AG04449 (cell line): ENCODE measurements at regions not wholly inside any gene's neighbourhood (a gene's known extent, or its start where the extent isn't known, plus 50 kb on each side); places are given as distances from the start of the nearest gene placed in this dataset.
A peak's percentile ranks its signal among the peaks of the same experiment; 100 is the strongest.

ENCODE experiments used
- CTCF ChIA-PET: fragments of 350-600 bp; formaldehyde crosslinking; extraction: SDS; loops from one replicate; lab custom pipeline; 2021; ENCODE audit warnings: antibody characterized with exemption; lab: Yijun Ruan, JAX
- POLR2A ChIA-PET: fragments of 400-600, 350-600 bp; formaldehyde crosslinking; extraction: SDS; loops from one replicate; lab custom pipeline; 2020; ENCODE audit warnings: antibody characterized with exemption, inconsistent platforms; lab: Yijun Ruan, JAX
- DNase-seq: peaks from one replicate; pipeline ENCODE4 v3.0.0-alpha.2; 2010; ENCODE audit warnings: low read depth, low spot score
- H3K4me3 ChIP-seq: 2 replicates; pipeline ENCODE4 v1.5.1; 2011; ENCODE audit warnings: low read depth, mild to moderate bottlenecking, control low read depth, low read length
- CTCF ChIP-seq: IDR thresholded peaks from one replicate; pipeline ENCODE4 v1.5.1; 2011; ENCODE audit warnings: mild to moderate bottlenecking, moderate library complexity, low read length, control low read depth, inconsistent platforms; ENCODE audit not compliant: insufficient read depth; ENCODE audit errors: missing control alignments

- TF ChIP-seq CTCF: no peak
- no peak for DNase-seq
- CTCF ChIA-PET: no interaction called here
- POLR2A ChIA-PET: no interaction called here
- H3K4me3 ChIP-seq: no peak overlapping the region
Observed at GRCh38 chr22:27455526-27455925, 346.0 kb downstream of the MN1 start.

- TF ChIP-seq CTCF: no peak
- peak; percentile 67 for DNase-seq
- H3K4me3 ChIP-seq: no peak overlapping the region
- POLR2A ChIA-PET: interaction anchor here (0.9 to 1.6 kb wide), 2 partner anchors 10 to 18 kb away, joined by 3 to 7 read pairs; no protein-coding TSS in a partner anchor
- CTCF ChIA-PET: interaction anchor here (1.1 to 1.5 kb wide), 3 partner anchors 18 to 21 kb away, joined by 3 to 5 read pairs (median 4); no protein-coding TSS in a partner anchor
Observed at GRCh38 chr22:27456696-27457503, 344.7 kb downstream of the MN1 start.

DNA sequence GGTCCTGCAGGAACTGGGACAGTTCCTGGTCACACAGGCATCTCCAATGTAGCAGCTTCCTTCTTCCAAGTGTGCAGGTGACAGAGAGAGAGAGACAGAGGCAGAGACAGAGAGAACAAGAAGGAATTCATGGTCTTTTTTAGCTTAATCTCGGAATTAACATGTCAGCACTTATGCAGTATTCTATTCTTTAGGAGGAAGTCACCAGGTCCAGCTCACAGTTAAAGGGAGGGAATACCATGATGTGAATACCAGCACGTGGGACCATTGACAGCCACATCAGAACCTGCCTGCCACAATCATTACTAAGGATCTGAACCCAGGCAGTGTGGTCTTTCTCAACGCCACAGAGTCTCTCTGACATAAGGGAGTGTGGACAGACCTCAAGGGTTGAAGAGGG is 341.6 kb downstream of the MN1 start:
- no peak for DNase-seq
- no peak for TF ChIP-seq CTCF
- POLR2A ChIA-PET: interaction anchor here (2.0 kb wide), 1 partner anchor 15 kb away, joined by 6 read pairs; no protein-coding TSS in a partner anchor
- no peak overlapping the region for H3K4me3 ChIP-seq
- CTCF ChIA-PET: interaction anchor here (0.9 to 4.8 kb wide), 2 partner anchors 13 to 786 kb away, joined by 3 to 29 read pairs; no protein-coding TSS in a partner anchor

- no peak for TF ChIP-seq CTCF
- CTCF ChIA-PET: interaction anchor here (0.6 to 4.8 kb wide), 3 partner anchors 12 to 42 kb away, joined by 3 to 29 read pairs (median 3); no protein-coding TSS in a partner anchor
- POLR2A ChIA-PET: interaction anchor here (2.0 kb wide), 1 partner anchor 15 kb away, joined by 6 read pairs; no protein-coding TSS in a partner anchor
- peak; percentile 40 for DNase-seq
- H3K4me3 ChIP-seq: no peak overlapping the region
Observed at GRCh38 chr22:27460591-27461347, 340.8 kb downstream of the MN1 start.

DNA sequence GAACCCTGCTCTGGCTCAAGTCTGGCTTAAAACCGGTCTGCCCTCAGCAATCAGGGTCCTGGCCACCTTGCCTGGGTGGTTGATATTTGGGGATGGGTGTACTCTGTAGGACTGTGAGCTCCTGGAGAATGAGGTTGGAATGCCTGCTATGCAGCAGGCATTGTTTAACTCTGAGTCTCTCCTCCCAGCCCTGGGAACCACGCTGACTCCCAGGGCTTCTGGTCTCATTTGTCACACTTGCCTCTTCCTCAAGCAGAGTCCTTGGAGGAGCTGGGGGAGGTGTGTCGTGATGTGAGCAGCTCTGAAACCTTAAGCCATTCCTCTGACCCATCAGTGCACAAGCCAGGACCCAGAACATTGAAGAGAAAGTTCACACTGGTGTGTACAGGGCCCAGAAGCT is 340.1 kb downstream of the MN1 start:
- DNase-seq: peak; percentile 80
- POLR2A ChIA-PET: interaction anchor here (0.6 to 2.0 kb wide), 3 partner anchors 14 to 51 kb away, joined by 3 to 6 read pairs (median 5); no protein-coding TSS in a partner anchor
- no peak overlapping the region for H3K4me3 ChIP-seq
- TF ChIP-seq CTCF: no peak
- CTCF ChIA-PET: interaction anchor here (4.8 kb wide), 1 partner anchor 12 kb away, joined by 29 read pairs; no protein-coding TSS in a partner anchor

DNA sequence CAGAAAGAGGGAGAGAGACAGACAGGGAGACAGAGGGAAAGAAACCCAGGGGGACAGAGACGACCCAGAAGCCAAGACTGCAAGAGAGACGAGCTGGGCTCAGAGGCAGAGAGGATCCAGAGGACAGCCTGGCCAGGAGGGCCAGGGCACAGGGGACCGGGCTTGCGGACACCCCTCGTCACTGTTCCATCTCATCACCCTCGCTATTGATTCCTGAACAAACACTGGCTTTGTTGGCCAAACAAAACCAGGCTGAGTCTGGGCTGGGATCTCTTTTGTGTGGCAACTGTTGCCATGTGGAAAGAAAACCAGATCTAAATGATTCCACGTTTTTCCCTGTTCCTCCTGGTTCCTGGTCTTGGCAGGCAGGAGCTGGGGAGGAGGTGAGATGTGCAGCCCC is 339.4 kb downstream of the MN1 start:
- ChIA-PET CTCF (interaction anchor here (4.8 kb wide), 1 partner anchor 11 kb away, joined by 29 read pairs; no protein-coding TSS in a partner anchor), POLR2A (interaction anchor here (0.6 to 2.0 kb wide), 3 partner anchors 13 to 50 kb away, joined by 3 to 6 read pairs (median 5); no protein-coding TSS in a partner anchor)
- no peak for TF ChIP-seq CTCF
- no peak overlapping the region for H3K4me3 ChIP-seq
- DNase-seq: no peak
